ENCODE measurements at regions not wholly inside any gene's neighbourhood (a gene's known extent, or its start where the extent isn't known, plus 50 kb on each side); places are given as distances from the start of the nearest gene placed in this dataset.
A peak's percentile ranks its signal among the peaks of the same experiment; 100 is the strongest.

GRCh38 chr20:59508729-59509128 is 95.6 kb upstream of the PHACTR3 start:
- intact Hi-C loops (cut with DNase I) = no loop called here
- no peak overlapping the region for H3K27ac ChIP-seq
- H3K27me3 ChIP-seq = no peaks in the 10 kb centered on the region
- DNase-seq (ENCODE audit: low spot score in 2 of 2) = no peak
- no peaks in the 10 kb centered on the region for H3K9me3 ChIP-seq
- H3K4me1 ChIP-seq = no peaks in the 10 kb centered on the region
- no peaks in the 10 kb centered on the region for H3K36me3 ChIP-seq
- no peak overlapping the region for H3K4me3 ChIP-seq
- TF ChIP-seq, protein P1, sequence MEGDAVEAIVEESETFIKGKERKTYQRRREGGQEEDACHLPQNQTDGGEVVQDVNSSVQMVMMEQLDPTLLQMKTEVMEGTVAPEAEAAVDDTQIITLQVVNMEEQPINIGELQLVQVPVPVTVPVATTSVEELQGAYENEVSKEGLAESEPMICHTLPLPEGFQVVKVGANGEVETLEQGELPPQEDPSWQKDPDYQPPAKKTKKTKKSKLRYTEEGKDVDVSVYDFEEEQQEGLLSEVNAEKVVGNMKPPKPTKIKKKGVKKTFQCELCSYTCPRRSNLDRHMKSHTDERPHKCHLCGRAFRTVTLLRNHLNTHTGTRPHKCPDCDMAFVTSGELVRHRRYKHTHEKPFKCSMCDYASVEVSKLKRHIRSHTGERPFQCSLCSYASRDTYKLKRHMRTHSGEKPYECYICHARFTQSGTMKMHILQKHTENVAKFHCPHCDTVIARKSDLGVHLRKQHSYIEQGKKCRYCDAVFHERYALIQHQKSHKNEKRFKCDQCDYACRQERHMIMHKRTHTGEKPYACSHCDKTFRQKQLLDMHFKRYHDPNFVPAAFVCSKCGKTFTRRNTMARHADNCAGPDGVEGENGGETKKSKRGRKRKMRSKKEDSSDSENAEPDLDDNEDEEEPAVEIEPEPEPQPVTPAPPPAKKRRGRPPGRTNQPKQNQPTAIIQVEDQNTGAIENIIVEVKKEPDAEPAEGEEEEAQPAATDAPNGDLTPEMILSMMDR (IDR thresholded peaks at IDR 0.05) = no peak

DNA sequence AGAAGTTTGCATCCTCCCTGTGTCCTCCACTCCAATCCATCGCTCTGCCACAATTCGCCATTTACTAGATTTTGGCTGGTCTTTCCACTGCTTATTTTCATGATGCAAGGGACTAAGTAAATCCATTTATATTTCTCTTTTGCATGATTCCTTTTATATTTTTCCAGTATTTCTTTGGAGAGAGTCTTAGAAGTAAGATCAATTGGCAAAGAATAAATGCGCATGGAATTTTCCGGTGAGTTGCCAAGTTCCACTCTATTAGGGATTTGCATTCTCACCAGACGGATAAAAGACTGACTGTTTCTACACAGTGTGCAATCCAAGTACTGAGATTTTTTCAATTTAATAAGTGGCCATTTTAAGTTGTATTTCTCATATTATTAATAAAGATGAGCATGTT is 91.7 kb upstream of the PHACTR3 start:
- H3K36me3 ChIP-seq = no peaks in the 10 kb centered on the region
- intact Hi-C loops (cut with DNase I) = no loop called here
- no peaks in the 10 kb centered on the region for H3K4me1 ChIP-seq
- H3K27me3 ChIP-seq = no peaks in the 10 kb centered on the region
- TF ChIP-seq, protein P1 (IDR thresholded peaks at IDR 0.05) = no peak
- DNase-seq (ENCODE audit: low spot score in 2 of 2) = no peak
- no peak overlapping the region for H3K4me3 ChIP-seq
- no peaks in the 10 kb centered on the region for H3K9me3 ChIP-seq
- H3K27ac ChIP-seq = no peak overlapping the region

GRCh38 chr20:59514554-59514953 is 89.8 kb upstream of the PHACTR3 start:
- no peaks in the 10 kb centered on the region for H3K27me3 ChIP-seq
- no peaks in the 10 kb centered on the region for H3K4me1 ChIP-seq
- DNase-seq (ENCODE audit: low spot score in 2 of 2) = peak in 1 of 2 donors; percentile 37
- H3K9me3 ChIP-seq = no peaks in the 10 kb centered on the region
- no peaks in the 10 kb centered on the region for H3K36me3 ChIP-seq
- TF ChIP-seq, protein P1 (IDR thresholded peaks at IDR 0.05) = no peak
- intact Hi-C loops (cut with DNase I) = no loop called here
- no peak overlapping the region for H3K27ac ChIP-seq
- no peak overlapping the region for H3K4me3 ChIP-seq

DNA sequence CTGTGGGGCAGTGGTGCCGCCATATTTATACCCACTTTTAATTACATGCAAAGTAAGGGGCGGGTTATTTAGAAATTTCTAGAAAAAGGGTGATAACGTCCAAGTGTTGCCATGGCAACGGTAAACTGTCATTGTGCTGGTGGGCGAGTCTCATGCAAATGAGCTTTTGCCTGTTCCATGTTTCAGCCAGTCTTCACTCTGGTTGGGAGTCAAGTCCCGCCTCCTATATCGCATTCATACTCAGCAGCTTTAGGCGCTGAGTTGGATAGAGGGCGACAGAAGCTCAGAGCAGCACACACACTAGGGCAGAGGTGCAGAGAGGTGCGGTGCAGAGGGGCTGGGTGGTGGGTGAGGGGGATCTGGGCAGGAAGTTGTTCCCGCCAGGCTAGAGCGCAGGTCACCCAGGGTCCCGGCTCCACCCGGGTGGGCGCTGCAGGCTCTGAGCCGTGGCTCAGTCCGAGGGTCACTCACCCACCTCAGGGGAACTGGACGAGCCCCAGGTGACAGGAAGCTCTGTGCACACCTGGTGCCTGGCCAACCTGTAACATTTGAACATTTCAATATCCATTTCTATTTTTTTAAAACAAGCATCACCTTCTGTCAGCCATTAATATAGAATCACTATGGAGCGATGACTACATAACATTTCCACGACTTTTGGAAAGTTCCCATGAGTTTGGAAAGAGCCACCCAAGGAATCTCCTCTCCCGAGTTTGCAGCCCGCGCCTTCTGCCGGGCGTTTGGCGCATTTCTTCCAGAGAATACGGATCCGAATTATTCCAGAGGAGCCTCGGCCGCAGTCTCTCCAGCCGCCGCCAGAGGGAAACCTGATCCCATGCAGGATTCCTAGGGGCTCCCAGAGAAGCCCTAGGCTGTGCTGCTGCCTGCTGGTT is 89.1 kb upstream of the PHACTR3 start:
- TF ChIP-seq, protein P1 (IDR thresholded peaks at IDR 0.05) = peak in 2 of 3 experiments; percentile 59 to 69
- no peak overlapping the region for H3K27ac ChIP-seq
- peak in 1 of 2 donors; percentile 66 for DNase-seq (ENCODE audit: low spot score in 2 of 2)
- H3K4me3 ChIP-seq = no peak overlapping the region
- H3K36me3 ChIP-seq = no peaks in the 10 kb centered on the region
- no peaks in the 10 kb centered on the region for H3K27me3 ChIP-seq
- intact Hi-C loops (cut with DNase I) = no loop called here
- no peaks in the 10 kb centered on the region for H3K4me1 ChIP-seq
- no peaks in the 10 kb centered on the region for H3K9me3 ChIP-seq

GRCh38 chr20:59515906-59516209 is 88.5 kb upstream of the PHACTR3 start:
- DNase-seq (ENCODE audit: low spot score in 2 of 2) = no peak
- intact Hi-C loops (cut with DNase I) = no loop called here
- H3K36me3 ChIP-seq = no peaks in the 10 kb centered on the region
- TF ChIP-seq, protein P1 (IDR thresholded peaks at IDR 0.05) = no peak
- H3K27me3 ChIP-seq = no peaks in the 10 kb centered on the region
- no peak overlapping the region for H3K27ac ChIP-seq
- H3K4me1 ChIP-seq = no peaks in the 10 kb centered on the region
- no peaks in the 10 kb centered on the region for H3K9me3 ChIP-seq
- no peak overlapping the region for H3K4me3 ChIP-seq

All from ascending aorta (tissue), 2 donors.